PFSK-1 (cell line): ENCODE measurements at regions not wholly inside any gene's neighbourhood (a gene's known extent, or its start where the extent isn't known, plus 50 kb on each side); places are given as distances from the start of the nearest gene placed in this dataset.

Experiments
- FOXP2 ChIP-seq: optimal IDR thresholded peaks from 2 replicates; pipeline ENCODE3; 2011; ENCODE audit warnings: borderline replicate concordance, control low read depth, inconsistent platforms; ENCODE audit not compliant: insufficient read depth; ENCODE audit errors: extremely low read length, extremely low read depth
- POLR2AphosphoS5 ChIP-seq: IDR thresholded peaks from 2 replicates; pipeline ENCODE4 v1.6.1; 2012; ENCODE audit warnings: low read depth, mild to moderate bottlenecking, control low read depth, low read length, moderate library complexity
- SIN3A ChIP-seq: IDR thresholded peaks from 2 replicates; pipeline ENCODE4 v1.6.1; 2012; ENCODE audit warnings: mild to moderate bottlenecking, low read length, moderate library complexity, borderline replicate concordance; ENCODE audit not compliant: insufficient read depth
- TAF1 ChIP-seq: IDR thresholded peaks from 2 replicates; pipeline ENCODE4 v1.6.1; 2012; ENCODE audit warnings: low read length, control low read depth, borderline replicate concordance; ENCODE audit not compliant: insufficient read depth

GRCh38 chr10:65571011-65571570, 1354.7 kb upstream of the LRRTM3 start:
- TF ChIP-seq SIN3A (no peak), POLR2AphosphoS5 (no peak), FOXP2 (no peak), TAF1 (no peak)
